Psoas muscle (tissue), 7 donors: ENCODE measurements at regions not wholly inside any gene's neighbourhood (a gene's known extent, or its start where the extent isn't known, plus 50 kb on each side); places are given as distances from the start of the nearest gene placed in this dataset.
A peak's percentile ranks its signal among the peaks of the same experiment; 100 is the strongest.

Experiments
- ATAC-seq, 4 donors: fragments of 200-7000 bp; cut with Tn5 transposase; one replicate each; pipeline ENCODE4 v1.9.1; 2020; ENCODE audit warnings: moderate library complexity in 3 of 4, mild to moderate bottlenecking in 2 of 4
- DNase-seq, 2 donors: peaks; one replicate each; pipeline ENCODE4 v3.0.0-alpha.2; 2020
- H3K27ac ChIP-seq: fragments of 200-600 bp; one replicate; pipeline ENCODE4 v1.8.0; 2022
- H3K27me3 ChIP-seq, 3 donors: fragments of 200-600 bp in 1 of 3; one replicate each; pipeline versions ENCODE4 v1.6.1 to v1.8.0; 2013 to 2022; ENCODE audit warnings: low read length in 2 of 3, mild to moderate bottlenecking in 2 of 3, moderate library complexity in 1 of 3; ENCODE audit not compliant: insufficient read depth in 3 of 3
- H3K36me3 ChIP-seq, 2 donors: fragments of 200-600 bp in 1 of 2; one replicate each; pipeline versions ENCODE4 v1.6.1 to v1.8.0; 2013 to 2022; ENCODE audit warnings: low read depth in 1 of 2, mild to moderate bottlenecking in 1 of 2, moderate library complexity in 1 of 2; ENCODE audit not compliant: insufficient read depth in 1 of 2
- H3K4me1 ChIP-seq: fragments of 200-600 bp; one replicate; pipeline ENCODE4 v1.8.0; 2022
- H3K4me3 ChIP-seq: fragments of 200-600 bp; one replicate; pipeline ENCODE4 v1.8.0; 2022; ENCODE audit warnings: mild to moderate bottlenecking
- H3K9me3 ChIP-seq: fragments of 200-600 bp; one replicate; pipeline ENCODE4 v1.8.0; 2022
- WGBS, 3 donors: extraction: QIAGEN DNeasy Blood & Tissue Kit; methylation state at CpG; one replicate each; pipeline versions ENCODE4 v1.1.6 to v1.1.7; 2013; 5-methylcytosine and 5-hydroxymethylcytosine counted together
- intact Hi-C, 2 donors: fragments of 100-400 bp; cut with DNase I; formaldehyde crosslinking; loops; one replicate each; pipeline versions ENCODE4 v1.11.0 to v1.14.2; 2022
- TF ChIP-seq, protein P1 (sequence below): fragments of 200-600 bp; IDR thresholded peaks from one replicate; pipeline ENCODE4 v1.8.0; 2022; ENCODE audit warnings: antibody characterized with exemption
- donor health status: healthy with polysubstance abuse.
- donor health status: DM: no; HTN: no; CAD: no; lungs with moderate emphysema.
- donor health status: Bipolar disorder and iron deficiency.
- donor health status: healthy.
- donor health status: DM: yes; HTN: yes; CAD: no.
- donor health status: DM: no; HTN: no; CAD: no.
- donor health status: DM: yes; HTN: yes; CAD: no.

DNA sequence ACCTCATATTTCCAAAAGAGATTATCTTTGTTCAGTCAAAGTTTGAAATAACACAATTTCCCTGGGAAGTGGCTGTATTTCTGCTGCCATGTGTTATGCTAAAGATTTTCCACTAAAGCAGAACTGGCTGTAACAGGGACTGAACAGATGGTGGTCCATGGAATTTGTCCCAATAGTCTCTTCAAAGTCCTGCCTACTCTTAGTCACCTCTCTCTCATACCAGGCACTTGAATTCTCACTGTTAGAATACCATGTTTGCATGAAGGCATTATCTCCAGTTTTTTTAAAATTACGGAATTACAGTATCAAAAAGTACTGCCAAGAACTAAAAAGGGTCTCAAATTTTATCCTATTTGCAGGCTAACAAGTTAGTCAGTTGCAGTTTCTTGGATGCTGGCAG, 105.0 kb upstream of the HDDC2 start:
- Histone ChIP-seq H3K4me1 (no peaks in the 10 kb centered on the region), H3K9me3 (no peaks in the 10 kb centered on the region), H3K27me3 (no peaks in the 10 kb centered on the region), H3K4me3 (no peak overlapping the region), H3K36me3 (no peaks in the 10 kb centered on the region), H3K27ac (no peak overlapping the region)
- TF ChIP-seq, protein P1, sequence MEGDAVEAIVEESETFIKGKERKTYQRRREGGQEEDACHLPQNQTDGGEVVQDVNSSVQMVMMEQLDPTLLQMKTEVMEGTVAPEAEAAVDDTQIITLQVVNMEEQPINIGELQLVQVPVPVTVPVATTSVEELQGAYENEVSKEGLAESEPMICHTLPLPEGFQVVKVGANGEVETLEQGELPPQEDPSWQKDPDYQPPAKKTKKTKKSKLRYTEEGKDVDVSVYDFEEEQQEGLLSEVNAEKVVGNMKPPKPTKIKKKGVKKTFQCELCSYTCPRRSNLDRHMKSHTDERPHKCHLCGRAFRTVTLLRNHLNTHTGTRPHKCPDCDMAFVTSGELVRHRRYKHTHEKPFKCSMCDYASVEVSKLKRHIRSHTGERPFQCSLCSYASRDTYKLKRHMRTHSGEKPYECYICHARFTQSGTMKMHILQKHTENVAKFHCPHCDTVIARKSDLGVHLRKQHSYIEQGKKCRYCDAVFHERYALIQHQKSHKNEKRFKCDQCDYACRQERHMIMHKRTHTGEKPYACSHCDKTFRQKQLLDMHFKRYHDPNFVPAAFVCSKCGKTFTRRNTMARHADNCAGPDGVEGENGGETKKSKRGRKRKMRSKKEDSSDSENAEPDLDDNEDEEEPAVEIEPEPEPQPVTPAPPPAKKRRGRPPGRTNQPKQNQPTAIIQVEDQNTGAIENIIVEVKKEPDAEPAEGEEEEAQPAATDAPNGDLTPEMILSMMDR: no peak
- 64 to 76% (median 69%) methylated on average over 1 of the region's 1 CpG for WGBS, 3 donors
- ATAC-seq (no peak), DNase-seq (no peak)
- intact Hi-C loops: no loop called here

DNA sequence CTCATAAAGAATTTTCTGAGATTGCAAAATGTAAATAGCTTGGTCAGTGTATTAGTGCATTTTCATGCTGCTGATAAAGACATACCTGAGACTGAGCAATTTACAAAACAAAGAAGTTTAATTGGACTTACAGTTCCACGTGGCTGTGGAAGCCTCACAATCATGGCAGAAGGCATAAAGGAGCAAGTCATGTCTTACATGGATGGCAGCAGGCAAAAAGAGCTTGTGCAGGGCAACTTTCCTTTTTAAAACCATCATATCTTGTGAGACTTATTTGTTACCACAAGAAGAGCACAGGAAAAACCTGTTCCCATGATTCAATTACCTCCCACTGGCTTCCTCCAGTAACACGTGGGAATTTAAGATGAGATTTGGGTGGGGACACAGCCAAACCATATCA, 112.7 kb upstream of the HDDC2 start:
- Histone ChIP-seq H3K36me3 (no peaks in the 10 kb centered on the region), H3K4me3 (no peak overlapping the region), H3K27ac (no peak overlapping the region), H3K9me3 (no peaks in the 10 kb centered on the region), H3K27me3 (no peaks in the 10 kb centered on the region), H3K4me1 (no peaks in the 10 kb centered on the region)
- ATAC-seq (no peak), DNase-seq (no peak)
- 72 to 83% (median 79%) methylated on average over 2 of the region's 2 CpGs for WGBS, 3 donors
- TF ChIP-seq, protein P1: no peak
- intact Hi-C loops: no loop called here

DNA sequence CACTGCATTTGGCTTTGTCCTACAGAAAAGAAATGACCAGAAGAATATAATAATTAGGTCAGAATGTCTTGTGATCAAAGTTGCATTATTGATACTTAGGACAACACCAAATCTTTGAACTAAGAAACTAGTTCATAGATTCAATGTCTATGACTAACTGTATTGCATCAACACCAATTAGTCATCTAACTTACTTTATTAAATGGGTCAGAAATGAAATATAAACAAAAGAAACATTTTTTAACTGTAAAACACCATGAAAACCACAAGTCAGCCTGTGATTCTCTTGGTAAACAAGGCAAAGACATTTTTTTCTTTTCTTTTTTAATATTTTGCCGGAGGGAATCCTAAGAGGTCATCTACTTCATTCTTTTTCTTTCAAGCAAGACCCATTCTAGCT, 114.1 kb upstream of the HDDC2 start:
- TF ChIP-seq, protein P1: no peak
- Histone ChIP-seq H3K4me1 (no peaks in the 10 kb centered on the region), H3K36me3 (no peaks in the 10 kb centered on the region), H3K9me3 (no peaks in the 10 kb centered on the region), H3K4me3 (no peak overlapping the region), H3K27me3 (no peaks in the 10 kb centered on the region), H3K27ac (no peak overlapping the region)
- intact Hi-C loops: no loop called here
- ATAC-seq: no peak
- no peak for DNase-seq
- 92 to 100% (median 100%) methylated on average over 1 of the region's 1 CpG for WGBS, 3 donors

DNA sequence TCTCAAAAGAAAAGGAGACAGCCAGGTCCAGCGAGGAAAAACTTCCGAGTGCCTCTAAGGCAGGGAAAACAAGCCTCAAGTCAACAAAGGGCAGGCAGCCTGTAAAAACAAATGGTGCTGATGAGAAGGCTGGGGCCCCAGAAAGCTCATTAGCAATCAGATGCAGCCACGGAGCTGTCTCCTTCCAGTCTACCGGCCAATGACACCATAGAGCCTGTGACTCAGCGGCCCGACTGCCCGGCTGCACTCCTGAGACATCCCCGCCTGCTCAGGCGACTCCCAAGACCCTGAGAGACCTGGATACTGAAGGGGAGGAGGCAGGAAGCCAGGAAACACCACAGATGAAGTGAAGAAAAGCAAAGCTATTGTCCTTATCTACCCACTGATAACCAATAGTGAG, 120.1 kb upstream of the HDDC2 start:
- Histone ChIP-seq H3K9me3 (no peaks in the 10 kb centered on the region), H3K4me3 (no peak overlapping the region), H3K27me3 (no peaks in the 10 kb centered on the region), H3K27ac (no peak overlapping the region), H3K4me1 (no peaks in the 10 kb centered on the region), H3K36me3 (no peaks in the 10 kb centered on the region)
- ATAC-seq (no peak), DNase-seq (peak; percentile 29 to 47)
- intact Hi-C loops: no loop called here
- TF ChIP-seq, protein P1: no peak
- WGBS, 3 donors: 26 to 33% (median 32%) methylated on average over 9 of the region's 9 CpGs

DNA sequence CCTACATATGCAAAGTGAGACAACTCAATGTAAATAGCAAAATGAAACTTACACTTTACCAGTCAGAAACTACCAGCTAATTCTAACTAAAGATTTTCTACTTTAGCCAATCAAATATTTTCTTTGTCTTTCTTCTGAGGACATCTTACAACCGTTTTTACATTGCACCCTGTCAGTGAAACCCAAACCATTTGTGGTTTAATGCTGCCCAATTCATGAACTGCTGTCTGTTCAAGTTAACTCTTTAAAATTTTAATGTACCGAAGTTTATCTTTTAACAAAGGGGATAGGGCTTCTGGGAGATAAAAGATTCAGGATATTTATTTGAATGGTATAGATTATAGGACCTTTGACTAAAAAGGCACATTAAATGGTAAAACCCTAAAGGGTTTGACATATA, 121.3 kb upstream of the HDDC2 start:
- Histone ChIP-seq H3K27ac (no peak overlapping the region), H3K27me3 (no peaks in the 10 kb centered on the region), H3K4me3 (no peak overlapping the region), H3K9me3 (no peaks in the 10 kb centered on the region), H3K36me3 (no peaks in the 10 kb centered on the region), H3K4me1 (no peaks in the 10 kb centered on the region)
- DNase-seq: no peak
- no peak for ATAC-seq
- TF ChIP-seq, protein P1: no peak
- 49 to 72% (median 62%) methylated on average over 2 of the region's 2 CpGs for WGBS, 3 donors
- intact Hi-C loops: no loop called here
